GM12891 (cell line): ENCODE measurements at regions not wholly inside any gene's neighbourhood (a gene's known extent, or its start where the extent isn't known, plus 50 kb on each side); places are given as distances from the start of the nearest gene placed in this dataset.

Experiments
- DNase-seq: peaks from one replicate; pipeline ENCODE4 v3.0.0; 2011; ENCODE audit warnings: low spot score; ENCODE audit not compliant: insufficient read length
- FAIRE-seq: peaks from 2 replicates; lab custom pipeline; 2011; peaks lifted over from hg19 to GRCh38; lab: Jason Lieb, UNC
- PAX5 ChIP-seq: IDR thresholded peaks from 2 replicates; pipeline ENCODE4 v1.6.1; 2011; ENCODE audit warnings: low read length, moderate library complexity, mild to moderate bottlenecking; ENCODE audit not compliant: insufficient read depth, severe bottlenecking
- POLR2A ChIP-seq: IDR thresholded peaks from 2 replicates; pipeline ENCODE4 v1.6.1; 2011; ENCODE audit warnings: low read depth, low read length, control low read depth
- POLR2AphosphoS5 ChIP-seq: IDR thresholded peaks from 2 replicates; pipeline ENCODE4 v1.6.1; 2011; ENCODE audit warnings: low read depth, low read length, control low read depth
- POU2F2 ChIP-seq: IDR thresholded peaks from 2 replicates; pipeline ENCODE4 v1.6.1; 2011; ENCODE audit warnings: low read depth, mild to moderate bottlenecking, control low read depth, low read length, moderate library complexity
- SPI1 ChIP-seq: IDR thresholded peaks from 2 replicates; pipeline ENCODE4 v1.6.1; 2011; ENCODE audit warnings: low read depth, low read length, control low read depth
- TAF1 ChIP-seq: IDR thresholded peaks from 2 replicates; pipeline ENCODE4 v1.6.1; 2011; ENCODE audit warnings: low read depth, low read length, control low read depth

GRCh38 chr5:92906798-92907376 lies 674.1 kb downstream of the NR2F1-AS1 start:
- DNase-seq (no peak), FAIRE-seq (no peak)
- TF ChIP-seq POLR2AphosphoS5 (no peak), PAX5 (no peak), POLR2A (no peak), TAF1 (no peak), SPI1 (no peak), POU2F2 (no peak)

DNA sequence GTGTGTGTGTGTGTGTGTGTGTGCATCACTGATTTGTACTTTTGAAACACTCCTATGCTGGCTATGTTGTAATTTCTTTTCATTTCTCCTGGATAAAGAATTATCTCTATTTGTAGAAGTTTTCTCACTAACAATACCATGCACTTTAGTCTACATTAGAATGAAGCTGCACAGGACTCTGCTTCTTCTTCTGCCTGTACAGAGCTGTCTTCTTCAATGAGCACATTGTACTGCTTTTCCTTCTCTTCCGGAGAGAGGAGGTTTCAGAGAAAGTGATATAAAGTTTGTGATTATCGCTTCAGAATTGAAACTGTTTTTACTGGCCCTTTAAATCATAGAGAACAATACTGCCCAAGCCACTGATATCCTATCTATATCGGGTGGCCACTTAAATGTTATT lies 677.0 kb downstream of the NR2F1-AS1 start:
- FAIRE-seq = no peak
- TF ChIP-seq SPI1 (no peak), POLR2A (no peak), PAX5 (no peak), TAF1 (no peak), POLR2AphosphoS5 (no peak), POU2F2 (no peak)

GRCh38 chr5:92899611-92900010 lies 681.4 kb downstream of the NR2F1-AS1 start:
- no peak for FAIRE-seq
- TF ChIP-seq TAF1 (no peak), POU2F2 (no peak), SPI1 (no peak), POLR2A (no peak), PAX5 (no peak), POLR2AphosphoS5 (no peak)
- no peak for DNase-seq

More for the DNA sequence above, 677.0 kb downstream of the NR2F1-AS1 start:
- DNase-seq = no peak

- FAIRE-seq (no peak), DNase-seq (no peak)
- TF ChIP-seq POLR2A = no peak
- no peak for TF ChIP-seq PAX5
- TF ChIP-seq SPI1 = no peak
- TF ChIP-seq POLR2AphosphoS5 = no peak
- TF ChIP-seq POU2F2 = no peak
- TF ChIP-seq TAF1 = no peak
Measured at GRCh38 chr5:92896722-92897121, 684.3 kb downstream of the NR2F1-AS1 start.

- FAIRE-seq (no peak), DNase-seq (no peak)
- no peak for TF ChIP-seq POLR2A
- no peak for TF ChIP-seq POLR2AphosphoS5
- TF ChIP-seq SPI1 = no peak
- TF ChIP-seq POU2F2 = no peak
- TF ChIP-seq PAX5 = no peak
- TF ChIP-seq TAF1 = no peak
Measured at GRCh38 chr5:92890841-92891244, 690.2 kb downstream of the NR2F1-AS1 start.

DNA sequence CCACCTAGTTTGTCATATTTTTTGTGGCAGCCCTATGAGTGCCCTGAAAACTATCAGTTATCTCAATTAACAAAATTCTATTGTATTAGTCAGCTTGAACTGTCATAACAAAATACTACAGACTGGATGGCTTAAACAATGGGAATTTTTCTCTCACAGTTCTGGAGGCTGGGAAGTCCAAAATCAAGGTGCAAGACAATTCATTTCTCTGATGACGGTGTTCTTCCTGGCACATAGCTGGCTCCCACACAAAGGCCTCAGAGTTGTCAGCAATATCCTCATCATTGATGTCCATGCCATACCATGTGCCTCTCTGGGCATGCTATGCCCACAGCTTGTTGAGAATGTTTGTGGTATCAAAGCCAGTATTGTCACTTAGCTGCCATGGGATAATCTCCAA lies 691.9 kb downstream of the NR2F1-AS1 start:
- TF ChIP-seq POLR2AphosphoS5 = no peak
- TF ChIP-seq SPI1 = no peak
- TF ChIP-seq TAF1 = no peak
- TF ChIP-seq POU2F2 = no peak
- TF ChIP-seq PAX5 = no peak
- TF ChIP-seq POLR2A = no peak
- no peak for FAIRE-seq

DNA sequence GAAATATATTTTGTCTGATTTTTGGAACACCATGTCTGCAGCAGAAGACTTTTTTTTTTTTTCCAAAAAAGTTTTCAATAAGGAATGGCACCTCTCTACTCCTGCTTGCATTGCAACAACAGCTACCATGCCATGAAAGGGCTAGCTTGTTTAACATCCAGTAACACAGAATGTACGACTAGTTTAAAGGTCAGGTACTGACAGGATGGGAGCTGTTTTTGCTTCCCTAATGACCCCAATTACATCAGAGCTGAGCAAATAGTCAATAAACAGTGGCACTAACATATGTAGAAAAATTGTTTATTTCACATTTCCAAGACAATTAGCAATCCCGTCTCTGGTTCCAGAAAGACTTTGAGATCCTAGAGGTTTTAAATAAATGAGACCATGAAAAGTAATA lies 693.8 kb downstream of the NR2F1-AS1 start:
- no peak for FAIRE-seq
- TF ChIP-seq TAF1 (no peak), PAX5 (no peak), POLR2A (no peak), POU2F2 (no peak), POLR2AphosphoS5 (no peak), SPI1 (no peak)
- no peak for DNase-seq

More for the DNA sequence above, 691.9 kb downstream of the NR2F1-AS1 start:
- no peak for DNase-seq

DNA sequence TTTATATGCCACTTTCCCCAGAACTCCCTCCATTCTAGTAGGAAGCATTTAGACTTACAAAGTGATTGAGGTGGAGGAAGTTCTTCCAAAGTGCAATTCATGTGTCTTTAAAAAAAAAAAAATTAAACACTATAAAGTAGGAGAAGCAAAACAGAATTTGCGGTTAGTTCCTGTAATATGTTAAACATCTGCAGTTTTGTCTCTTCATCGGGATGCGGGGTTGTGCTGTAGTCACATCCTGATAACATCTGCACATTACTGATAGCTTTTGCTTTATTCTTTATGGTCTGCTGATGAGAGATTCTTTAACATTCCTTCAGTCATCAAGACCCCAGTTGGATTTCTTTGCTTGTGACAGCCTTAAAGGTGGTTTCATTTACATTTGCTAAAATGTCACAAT lies 694.3 kb downstream of the NR2F1-AS1 start:
- FAIRE-seq (no peak), DNase-seq (no peak)
- TF ChIP-seq POU2F2 (no peak), PAX5 (no peak), POLR2AphosphoS5 (no peak), SPI1 (no peak), POLR2A (no peak)

DNA sequence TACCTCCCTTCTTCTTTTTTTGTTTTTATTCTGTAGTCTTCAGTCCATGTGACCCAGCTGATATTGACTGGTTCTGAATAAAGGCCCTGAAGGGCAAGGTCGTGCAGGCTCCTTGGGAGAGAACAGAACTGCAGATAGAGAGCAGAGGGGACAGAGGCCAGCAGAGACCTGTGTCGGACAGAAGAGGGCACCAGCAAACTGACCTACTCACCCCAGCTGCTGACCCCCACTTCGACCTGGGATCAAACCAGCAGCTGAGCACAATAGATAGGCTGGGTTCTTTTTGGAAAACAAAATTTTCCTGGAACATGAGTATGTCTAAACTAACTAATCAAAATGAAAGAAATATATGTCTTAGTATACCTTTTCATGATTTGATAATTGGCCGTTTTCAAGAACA lies 695.1 kb downstream of the NR2F1-AS1 start:
- no peak for TF ChIP-seq TAF1
- no peak for TF ChIP-seq PAX5
- no peak for TF ChIP-seq POU2F2
- no peak for TF ChIP-seq SPI1
- no peak for TF ChIP-seq POLR2A
- TF ChIP-seq POLR2AphosphoS5 = no peak
- FAIRE-seq (no peak), DNase-seq (no peak)

GRCh38 chr5:92884469-92884868 lies 696.5 kb downstream of the NR2F1-AS1 start:
- FAIRE-seq (no peak), DNase-seq (no peak)
- no peak for TF ChIP-seq POLR2A
- no peak for TF ChIP-seq POU2F2
- no peak for TF ChIP-seq SPI1
- TF ChIP-seq TAF1 = no peak
- TF ChIP-seq POLR2AphosphoS5 = no peak
- no peak for TF ChIP-seq PAX5
